K562 (cell line): ENCODE measurements at regions not wholly inside any gene's neighbourhood (a gene's known extent, or its start where the extent isn't known, plus 50 kb on each side); places are given as distances from the start of the nearest gene placed in this dataset.

Source experiments
- ATAC-seq: fragments of 200-7000 bp; cut with Tn5 transposase; 3 replicates; pipeline ENCODE4 v1.9.1; 2020; ENCODE audit warnings: moderate library complexity
- BruUV-seq: library from RNA; stranded (reverse); fragments of 400-500 nt; replicated peaks from 2 replicates; lab custom pipeline; 2021; lab: Mats Ljungman, UMichigan
- CTCF ChIA-PET: fragments of 300-600 bp; formaldehyde crosslinking; extraction: SDS; loops from one replicate; lab custom pipeline; 2021; ENCODE audit warnings: low intra/inter-chr PET ratio; lab: Yijun Ruan, JAX
- POLR2A ChIA-PET: fragments of 300-600, 350-650 bp; sonication (Branson Sonifier 250); formaldehyde crosslinking; extraction: SDS; loops from one replicate; lab custom pipeline; 2021; ENCODE audit warnings: antibody characterized with exemption, inconsistent platforms; lab: Yijun Ruan, JAX
- DNase-seq, 4 experiments: peaks; one replicate each; pipeline versions ENCODE4 v3.0.0 to v3.0.0-alpha.2; 2011 to 2018; ENCODE audit warnings: low spot score in 3 of 4, mixed read lengths in 3 of 4; ENCODE audit errors: extremely low read depth in 1 of 4
- FAIRE-seq: peaks from 2 replicates; lab custom pipeline; 2011; peaks lifted over from hg19 to GRCh38; lab: Jason Lieb, UNC
- H2AFZ ChIP-seq: 2 replicates; pipeline ENCODE4 v1.6.0; 2011; ENCODE audit warnings: low read depth, low read length, control low read depth, inconsistent platforms
- H3K27ac ChIP-seq: fragments of 200-600 bp; 3 replicates; pipeline ENCODE4 v1.8.0; 2011; ENCODE audit warnings: low read depth, mild to moderate bottlenecking, control low read depth, inconsistent platforms, low read length, moderate library complexity, mixed read lengths; ENCODE audit errors: extremely low read depth
- H3K27me3 ChIP-seq, 2 experiments: fragments of 300-600 bp in 1 of 2; 2 replicates in 1 of 2; 3 replicates in 1 of 2; pipeline versions ENCODE4 v1.6.0 to v1.8.0; 2011; ENCODE audit warnings: inconsistent platforms in 2 of 2, low read length in 2 of 2, mild to moderate bottlenecking in 1 of 2, mixed read lengths in 1 of 2, moderate library complexity in 1 of 2; ENCODE audit not compliant: control insufficient read depth in 2 of 2, insufficient read depth in 2 of 2
- H3K36me3 ChIP-seq: fragments of 300-600 bp; 3 replicates; pipeline ENCODE4 v1.8.0; 2011; ENCODE audit warnings: mild to moderate bottlenecking, low read length, inconsistent platforms; ENCODE audit not compliant: control insufficient read depth, insufficient read depth
- H3K4me1 ChIP-seq, 2 experiments: fragments of 200-600 bp in 1 of 2; replicated peaks in 1 of 2; 2 replicates in 1 of 2; 3 replicates in 1 of 2; pipeline versions ENCODE4 v1.5.1 to v1.8.0; 2011; ENCODE audit warnings: inconsistent platforms in 2 of 2, low read length in 2 of 2, mild to moderate bottlenecking in 1 of 2, mixed read lengths in 1 of 2, moderate library complexity in 1 of 2; ENCODE audit not compliant: control insufficient read depth in 2 of 2, insufficient read depth in 2 of 2
- H3K4me2 ChIP-seq: 2 replicates; pipeline ENCODE4 v1.6.1; 2011; ENCODE audit warnings: low read length, control low read depth, inconsistent platforms, mixed read lengths; ENCODE audit not compliant: insufficient read depth
- H3K4me3 ChIP-seq: fragments of 200-600 bp; sonication (generic), shearing (Covaris generic); 2 replicates; pipeline ENCODE4 v1.5.1; 2016; ENCODE audit warnings: control low read depth, inconsistent platforms
- H3K79me2 ChIP-seq: fragments of 200-600 bp; 3 replicates; pipeline ENCODE4 v1.8.0; 2011; ENCODE audit warnings: low read length, inconsistent platforms; ENCODE audit not compliant: control insufficient read depth, insufficient read depth
- H3K9ac ChIP-seq, 2 experiments: 2 replicates each; pipeline versions ENCODE4 v1.6.0 to v1.6.1; 2011; ENCODE audit warnings: low read depth in 2 of 2, low read length in 2 of 2, control low read depth in 1 of 2, inconsistent platforms in 1 of 2, mild to moderate bottlenecking in 1 of 2, mixed read lengths in 1 of 2; ENCODE audit not compliant: insufficient read depth in 1 of 2
- H3K9me1 ChIP-seq: one replicate; pipeline ENCODE4 v1.6.0; 2011; ENCODE audit warnings: inconsistent platforms, mild to moderate bottlenecking, low read length, moderate library complexity; ENCODE audit not compliant: control insufficient read depth, insufficient read depth
- H3K9me3 ChIP-seq: replicated peaks from 2 replicates; pipeline ENCODE4 v1.5.1; 2011; ENCODE audit warnings: low read depth, low read length, inconsistent platforms; ENCODE audit not compliant: control insufficient read depth, insufficient read depth
- H4K20me1 ChIP-seq: replicated peaks from 2 replicates; pipeline ENCODE4 v1.6.1; 2011; ENCODE audit warnings: low read length, inconsistent platforms, mixed read lengths; ENCODE audit not compliant: control insufficient read depth, insufficient read depth
- ARHGAP35 ChIP-seq: fragments of 450-650 bp; IDR thresholded peaks from 2 replicates; pipeline ENCODE4 v1.6.1; 2018; ENCODE audit not compliant: partially characterized antibody
- CC2D1A ChIP-seq: fragments of 450-650 bp; IDR thresholded peaks from 2 replicates; pipeline ENCODE4 v1.6.1; 2017; ENCODE audit warnings: mild to moderate bottlenecking
- E2F3 ChIP-seq: fragments of 250-450 bp; sonication (Bioruptor Pico); IDR thresholded peaks from 2 replicates; pipeline ENCODE4 v1.4.0; 2020; ENCODE audit warnings: mild to moderate bottlenecking
- ERF ChIP-seq: fragments of 450-650 bp; formaldehyde crosslinking; IDR thresholded peaks from 2 replicates; pipeline ENCODE4 v1.4.0; 2020; ENCODE audit warnings: mild to moderate bottlenecking, mixed read lengths
- EZH2 ChIP-seq: IDR thresholded peaks from 2 replicates; pipeline ENCODE4 v1.6.1; 2012; ENCODE audit warnings: low read depth, mild to moderate bottlenecking, inconsistent platforms, low read length, borderline replicate concordance
- FOXJ3 ChIP-seq: sonication (generic); formaldehyde crosslinking; IDR thresholded peaks from 2 replicates; pipeline ENCODE4 v1.4.0; 2020; ENCODE audit warnings: mild to moderate bottlenecking, missing genetic modification reagents
- GTF2A2 ChIP-seq: IDR thresholded peaks from 2 replicates; pipeline ENCODE4 v1.6.1; 2016; ENCODE audit warnings: mild to moderate bottlenecking, missing genetic modification characterization, missing compliant biosample characterization
- GTF2E2 ChIP-seq: fragments of 200-800 bp; sonication (Bioruptor generic); IDR thresholded peaks from 2 replicates; pipeline ENCODE4 v1.6.1; 2016; ENCODE audit warnings: missing genetic modification characterization, missing compliant biosample characterization
- HDAC3 ChIP-seq: fragments of 450-650 bp; IDR thresholded peaks from 2 replicates; pipeline ENCODE4 v1.6.1; 2018; ENCODE audit warnings: borderline replicate concordance, mild to moderate bottlenecking, moderate library complexity; ENCODE audit not compliant: partially characterized antibody
- MAFG ChIP-seq: fragments of 450-650 bp; conservative IDR thresholded peaks from 2 replicates; pipeline ENCODE4 v1.6.1; 2016; ENCODE audit warnings: missing genetic modification characterization, missing compliant biosample characterization
- PHF20 ChIP-seq: fragments of 450-650 bp; IDR thresholded peaks from 2 replicates; pipeline ENCODE4 v1.6.1; 2018; ENCODE audit not compliant: partially characterized antibody
- POLR2B ChIP-seq: fragments of 450-650 bp; IDR thresholded peaks from 2 replicates; pipeline ENCODE4 v1.6.1; 2018; ENCODE audit warnings: low read depth; ENCODE audit not compliant: partially characterized antibody
- SRSF9 ChIP-seq: fragments of 200-400 bp; formaldehyde crosslinking; IDR thresholded peaks from 2 replicates; pipeline ENCODE4 v1.6.1; 2017; ENCODE audit warnings: low read depth, low read length, borderline replicate concordance
- U2AF1 ChIP-seq: fragments of 200-400 bp; formaldehyde crosslinking; optimal IDR thresholded peaks from 2 replicates; pipeline ENCODE3; 2017; ENCODE audit warnings: mild to moderate bottlenecking, low read depth, low read length, moderate library complexity
- XRCC4 ChIP-seq: IDR thresholded peaks from one replicate; pipeline ENCODE4 v1.6.1; 2011; ENCODE audit not compliant: insufficient read depth, insufficient read length; ENCODE audit errors: extremely low read depth
- ZBED1 ChIP-seq: IDR thresholded peaks from 2 replicates; pipeline ENCODE4 v1.6.1; 2014
- ZNF124 ChIP-seq: sonication (generic); formaldehyde crosslinking; IDR thresholded peaks from 2 replicates; pipeline ENCODE4 v1.8.1; 2022; ENCODE audit warnings: missing genetic modification reagents
- ZNF282 ChIP-seq: sonication (generic); formaldehyde crosslinking; IDR thresholded peaks from 2 replicates; pipeline ENCODE4 v1.8.1; 2023; ENCODE audit warnings: missing genetic modification reagents
- ZNF668 ChIP-seq: fragments of 250-450 bp; sonication (Bioruptor Pico); IDR thresholded peaks from 2 replicates; pipeline ENCODE4 v1.8.0; 2022; ENCODE audit warnings: mild to moderate bottlenecking, inconsistent platforms
- ZNF785 ChIP-seq: fragments of 250-450 bp; sonication (Bioruptor Pico); IDR thresholded peaks from 2 replicates; pipeline ENCODE4 v1.4.0; 2020; ENCODE audit warnings: mild to moderate bottlenecking
- WGBS: fragments of 100-300 bp; shearing (Covaris generic); methylation state at CpG from one replicate; pipeline ENCODE4 v1.1.6; 2016; ENCODE audit warnings: low coverage, mixed read lengths; ENCODE audit not compliant: insufficient coverage; ENCODE audit errors: missing lambda C conversion rate; 5-methylcytosine and 5-hydroxymethylcytosine counted together
- in situ Hi-C: fragments of 300-500 bp; cut with MboI; formaldehyde crosslinking; loops from 4 replicates; pipeline ENCODE4 v1.15.0; 2018; ENCODE audit warnings: inconsistent platforms, mixed read lengths
- intact Hi-C: fragments of 100-400 bp; cut with micrococcal nuclease; formaldehyde crosslinking; loops from 2 replicates; pipeline ENCODE4 v1.14.2; 2022
- TF ChIP-seq, protein P1 (sequence below): fragments of 250-450 bp; sonication (Bioruptor Pico); IDR thresholded peaks from 2 replicates; pipeline ENCODE4 v1.4.0; 2020; ENCODE audit warnings: mild to moderate bottlenecking, moderate library complexity

DNA sequence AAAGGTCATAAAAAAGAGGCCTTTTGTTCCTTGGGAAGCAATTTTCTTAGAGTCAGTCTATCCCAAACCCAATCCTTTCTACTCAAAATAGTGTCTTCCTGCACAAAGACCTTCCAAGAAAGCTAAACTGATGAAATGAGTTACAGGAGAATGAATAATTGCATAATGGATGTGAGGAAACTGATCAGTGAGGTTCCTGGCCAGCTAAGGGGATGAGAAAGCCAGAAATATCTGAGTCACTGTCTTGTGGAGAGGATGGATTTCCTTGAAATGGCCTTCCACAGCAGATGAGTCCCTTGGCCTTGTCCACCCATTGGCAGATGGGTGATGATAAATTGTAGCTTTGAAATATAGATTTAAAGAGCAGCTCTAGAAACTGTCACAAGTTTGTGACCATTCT, 756.1 kb downstream of the DNAH5 start:
- TF ChIP-seq ARHGAP35 (no peak), XRCC4 (no peak), PHF20 (no peak), POLR2B (no peak), ZNF124 (no peak), U2AF1 (no peak), GTF2E2 (tag) (no peak)
- TF ChIP-seq, all 486 proteins: peak for 0
- no peak overlapping the region for H3K4me3 ChIP-seq
- BruUV-seq = no TSS peak
- no peaks in the 10 kb centered on the region for H3K27me3 ChIP-seq
- no peak overlapping the region for H2AFZ ChIP-seq
- no peak overlapping the region for H3K27ac ChIP-seq
- H3K4me2 ChIP-seq = no peak overlapping the region
- no peak for ATAC-seq
- no peaks in the 10 kb centered on the region for H3K79me2 ChIP-seq
- no peak overlapping the region for H3K9ac ChIP-seq
- no peak for FAIRE-seq
- H3K4me1 ChIP-seq = no peaks in the 10 kb centered on the region
- H3K9me1 ChIP-seq = no peaks in the 10 kb centered on the region
- POLR2A ChIA-PET = no interaction called here
- H3K9me3 ChIP-seq = no peaks in the 10 kb centered on the region; the same call in 1 of the 2 replicates
- CTCF ChIA-PET = no interaction called here
- in situ Hi-C loops (no loop called here), intact Hi-C loops (no loop called here)
- H3K36me3 ChIP-seq = no peaks in the 10 kb centered on the region
- H4K20me1 ChIP-seq = no peaks in the 10 kb centered on the region
- DNase-seq = no peak

DNA sequence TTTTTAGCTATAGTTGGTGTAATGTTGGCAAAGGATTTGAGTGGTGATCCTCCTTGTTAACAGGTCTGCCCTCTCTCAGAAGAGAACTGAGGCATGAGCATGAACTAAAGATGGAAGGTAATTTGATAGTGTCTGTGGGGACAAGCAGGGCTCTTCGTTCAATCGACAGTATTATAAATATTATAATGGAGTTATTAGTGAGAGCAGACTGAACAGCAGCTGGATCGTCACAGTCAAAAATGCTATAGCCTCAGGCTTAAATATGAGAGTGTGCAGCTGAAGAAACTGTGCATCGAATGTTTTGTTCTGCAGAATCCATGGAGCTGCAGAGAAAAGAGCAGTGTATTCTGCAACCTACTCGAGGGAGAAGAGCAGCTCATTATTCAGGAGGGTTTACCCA, 757.3 kb downstream of the DNAH5 start:
- no peaks in the 10 kb centered on the region for H3K27me3 ChIP-seq
- no peaks in the 10 kb centered on the region for H3K4me1 ChIP-seq
- POLR2A ChIA-PET = no interaction called here
- H3K9me3 ChIP-seq = no peaks in the 10 kb centered on the region; the same call in 1 of the 2 replicates
- no peak overlapping the region for H3K9ac ChIP-seq
- no peak for FAIRE-seq
- no peak overlapping the region for H3K4me2 ChIP-seq
- CTCF ChIA-PET = no interaction called here
- BruUV-seq = no TSS peak
- H3K36me3 ChIP-seq = no peaks in the 10 kb centered on the region
- 2% methylated on average over 5 of the region's 5 CpGs for whole genome bisulfite sequencing
- no peak overlapping the region for H3K4me3 ChIP-seq
- H3K9me1 ChIP-seq = no peaks in the 10 kb centered on the region
- H2AFZ ChIP-seq = no peak overlapping the region
- H3K79me2 ChIP-seq = no peaks in the 10 kb centered on the region
- DNase-seq = no peak
- H3K27ac ChIP-seq = no peak overlapping the region
- H4K20me1 ChIP-seq = no peaks in the 10 kb centered on the region
- no peak for ATAC-seq
- in situ Hi-C loops (no loop called here), intact Hi-C loops (no loop called here)
- TF ChIP-seq ZNF282 (CRISPR knock-in tag) = no peak
- TF ChIP-seq HDAC3 = no peak
- no peak for TF ChIP-seq EZH2
- TF ChIP-seq ZNF668 (CRISPR knock-in tag) = no peak
- TF ChIP-seq, protein P1, sequence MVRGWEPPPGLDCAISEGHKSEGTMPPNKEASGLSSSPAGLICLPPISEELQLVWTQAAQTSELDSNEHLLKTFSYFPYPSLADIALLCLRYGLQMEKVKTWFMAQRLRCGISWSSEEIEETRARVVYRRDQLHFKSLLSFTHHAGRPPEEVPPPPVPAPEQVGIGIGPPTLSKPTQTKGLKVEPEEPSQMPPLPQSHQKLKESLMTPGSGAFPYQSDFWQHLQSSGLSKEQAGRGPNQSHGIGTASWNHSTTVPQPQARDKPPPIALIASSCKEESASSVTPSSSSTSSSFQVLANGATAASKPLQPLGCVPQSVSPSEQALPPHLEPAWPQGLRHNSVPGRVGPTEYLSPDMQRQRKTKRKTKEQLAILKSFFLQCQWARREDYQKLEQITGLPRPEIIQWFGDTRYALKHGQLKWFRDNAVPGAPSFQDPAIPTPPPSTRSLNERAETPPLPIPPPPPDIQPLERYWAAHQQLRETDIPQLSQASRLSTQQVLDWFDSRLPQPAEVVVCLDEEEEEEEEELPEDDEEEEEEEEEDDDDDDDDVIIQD = no peak
- TF ChIP-seq GTF2A2 (tag) = no peak
- TF ChIP-seq CC2D1A = no peak
- TF ChIP-seq MAFG (tag) = no peak
- no peak for TF ChIP-seq ERF (CRISPR knock-in tag)
- TF ChIP-seq SRSF9 = no peak
- TF ChIP-seq E2F3 (CRISPR knock-in tag) = no peak
- no peak for TF ChIP-seq FOXJ3
- no peak for TF ChIP-seq ZBED1
- TF ChIP-seq ZNF785 = no peak
